ENCODE measurements at regions not wholly inside any gene's neighbourhood (a gene's known extent, or its start where the extent isn't known, plus 50 kb on each side); places are given as distances from the start of the nearest gene placed in this dataset.
A peak's percentile ranks its signal among the peaks of the same experiment; 100 is the strongest.
"Not testable (repeated sequence)": the region's sequence is repeated elsewhere in the genome, so short reads cannot be mapped to it uniquely, and the experiment has no call there.

GRCh38 chr20:26134606-26135005 is 438.0 kb upstream of the ZNF337 start:
- Histone ChIP-seq H3K9me3 (no peaks in the 10 kb centered on the region), H3K4me1 (no peaks in the 10 kb centered on the region), H3K36me3 (no peaks in the 10 kb centered on the region), H3K27me3 (no peaks in the 10 kb centered on the region), H3K27ac (no peak overlapping the region), H3K4me3 (no peak overlapping the region)
- WGBS, 2 donors: 87 to 100% methylated on average over 7 to 8 of the region's 10 CpGs
- no peak for DNase-seq (ENCODE audit: low spot score in 2 of 2)
- no peak for TF ChIP-seq EP300 (IDR thresholded peaks at IDR 0.05)
- no peak for TF ChIP-seq POLR2A (IDR thresholded peaks at IDR 0.05)
- no peak for TF ChIP-seq CTCF (IDR thresholded peaks at IDR 0.05)

- WGBS, 2 donors: 88 to 95% methylated on average over 12 of the region's 12 CpGs
- not testable (repeated sequence) for DNase-seq (ENCODE audit: low spot score in 2 of 2); H3K27me3 ChIP-seq; H3K9me3 ChIP-seq; H3K36me3 ChIP-seq; H3K27ac ChIP-seq; H3K4me3 ChIP-seq; H3K4me1 ChIP-seq
Observed at GRCh38 chr20:26133794-26134193, 437.1 kb upstream of the ZNF337 start.

GRCh38 chr20:26120920-26121319 is 424.3 kb upstream of the ZNF337 start:
- not testable (repeated sequence) for H3K4me1 ChIP-seq; H3K27ac ChIP-seq; DNase-seq (ENCODE audit: low spot score in 2 of 2); H3K36me3 ChIP-seq; H3K27me3 ChIP-seq; H3K9me3 ChIP-seq; H3K4me3 ChIP-seq
- 72 to 85% methylated on average over 2 of the region's 2 CpGs for WGBS, 2 donors

GRCh38 chr20:26094498-26094897 is 397.8 kb upstream of the ZNF337 start:
- not testable (repeated sequence) for H3K36me3 ChIP-seq; H3K27ac ChIP-seq; H3K4me3 ChIP-seq; H3K27me3 ChIP-seq; H3K4me1 ChIP-seq; H3K9me3 ChIP-seq; DNase-seq (ENCODE audit: low spot score in 2 of 2)
- WGBS, 2 donors: 84 to 89% methylated on average over 1 of the region's 1 CpG

- not testable (repeated sequence) for H3K27ac ChIP-seq; H3K27me3 ChIP-seq; H3K4me1 ChIP-seq; H3K9me3 ChIP-seq; H3K36me3 ChIP-seq; H3K4me3 ChIP-seq; DNase-seq (ENCODE audit: low spot score in 2 of 2)
- whole genome bisulfite sequencing, 2 donors: 77% methylated on average over 7 of the region's 7 CpGs
Observed at GRCh38 chr20:26091921-26092320, 395.3 kb upstream of the ZNF337 start.

- H3K4me1 ChIP-seq; DNase-seq (ENCODE audit: low spot score in 2 of 2); H3K36me3 ChIP-seq; H3K27ac ChIP-seq; H3K4me3 ChIP-seq; H3K27me3 ChIP-seq; H3K9me3 ChIP-seq: not testable (repeated sequence)
- WGBS, 2 donors: no CpG with 5 or more reads among the region's 5 CpGs
Observed at GRCh38 chr20:26086195-26086594, 389.5 kb upstream of the ZNF337 start.

- H3K4me1 ChIP-seq; H3K27me3 ChIP-seq; H3K4me3 ChIP-seq; H3K36me3 ChIP-seq; H3K27ac ChIP-seq; DNase-seq (ENCODE audit: low spot score in 2 of 2); H3K9me3 ChIP-seq: not testable (repeated sequence)
- 84 to 88% methylated on average over 4 of the region's 4 CpGs for WGBS, 2 donors
Observed at GRCh38 chr20:26073972-26074371, 377.3 kb upstream of the ZNF337 start.

GRCh38 chr20:26059324-26059723 is 362.7 kb upstream of the ZNF337 start:
- not testable (repeated sequence) for H3K27me3 ChIP-seq; H3K9me3 ChIP-seq; H3K4me3 ChIP-seq; DNase-seq (ENCODE audit: low spot score in 2 of 2); H3K27ac ChIP-seq; H3K4me1 ChIP-seq; H3K36me3 ChIP-seq
- WGBS, 2 donors: no CpG with 5 or more reads among the region's 28 CpGs

GRCh38 chr20:26058446-26058845 is 361.8 kb upstream of the ZNF337 start:
- H3K4me1 ChIP-seq; H3K36me3 ChIP-seq; H3K4me3 ChIP-seq; H3K27ac ChIP-seq; H3K27me3 ChIP-seq; H3K9me3 ChIP-seq; DNase-seq (ENCODE audit: low spot score in 2 of 2): not testable (repeated sequence)
- no CpG with 5 or more reads among the region's 10 CpGs for WGBS, 2 donors

GRCh38 chr20:26057135-26057752 is 360.6 kb upstream of the ZNF337 start:
- not testable (repeated sequence) for H3K4me3 ChIP-seq; H3K27ac ChIP-seq; H3K4me1 ChIP-seq; H3K36me3 ChIP-seq; H3K9me3 ChIP-seq; DNase-seq (ENCODE audit: low spot score in 2 of 2); H3K27me3 ChIP-seq
- no CpG with 5 or more reads among the region's 41 CpGs for WGBS, 2 donors

- H3K36me3 ChIP-seq; H3K9me3 ChIP-seq; H3K27me3 ChIP-seq; H3K4me3 ChIP-seq; DNase-seq (ENCODE audit: low spot score in 2 of 2); H3K27ac ChIP-seq; H3K4me1 ChIP-seq: not testable (repeated sequence)
- WGBS, 2 donors: no CpG with 5 or more reads among the region's 4 CpGs
Observed at GRCh38 chr20:26025792-26026191, 329.1 kb upstream of the ZNF337 start.

- H3K27ac ChIP-seq; H3K36me3 ChIP-seq; H3K9me3 ChIP-seq; DNase-seq (ENCODE audit: low spot score in 2 of 2); H3K27me3 ChIP-seq; H3K4me1 ChIP-seq; H3K4me3 ChIP-seq: not testable (repeated sequence)
- WGBS, 2 donors: no CpG with 5 or more reads among the region's 6 CpGs
Observed at GRCh38 chr20:26010942-26011276, 314.3 kb upstream of the ZNF337 start.

- WGBS, 2 donors: 4 to 9% methylated on average over 10 of the region's 13 CpGs
- H3K9me3 ChIP-seq; H3K27me3 ChIP-seq; H3K36me3 ChIP-seq; DNase-seq (ENCODE audit: low spot score in 2 of 2); H3K4me1 ChIP-seq: not testable (repeated sequence)
- H3K4me3 ChIP-seq: peak overlapping the region; percentile 47 to 69 (median 51)
- peak overlapping the region; percentile 67 to 95 (median 80) for H3K27ac ChIP-seq
Observed at GRCh38 chr20:26010224-26010941, 313.7 kb upstream of the ZNF337 start.
